ENCODE measurements at regions not wholly inside any gene's neighbourhood (a gene's known extent, or its start where the extent isn't known, plus 50 kb on each side); places are given as distances from the start of the nearest gene placed in this dataset.

GRCh38 chr3:88412346-88412745, 262.6 kb downstream of the C3orf38 start:
- TF ChIP-seq YY1 (tag by site-specific recombination; IDR thresholded peaks at IDR 0.05) (no peak), ZFP41 (tag by site-specific recombination; IDR thresholded peaks at IDR 0.05; ENCODE audit: borderline replicate concordance) (no peak), ZNF311 (tag by site-specific recombination; IDR thresholded peaks at IDR 0.05; ENCODE audit: borderline replicate concordance) (no peak), OVOL3 (tag by site-specific recombination; IDR thresholded peaks at IDR 0.05) (no peak), CTCF (tag by site-specific recombination; IDR thresholded peaks at IDR 0.05) (no peak)

Data from HEK293 (cell line).